GM19025 (cell line): ENCODE measurements at regions not wholly inside any gene's neighbourhood (a gene's known extent, or its start where the extent isn't known, plus 50 kb on each side); places are given as distances from the start of the nearest gene placed in this dataset.
"Not testable (repeated sequence)": the region's sequence is repeated elsewhere in the genome, so short reads cannot be mapped to it uniquely, and the experiment has no call there.

Source experiments
- ATAC-seq: cut with Tn5 transposase; IDR thresholded peaks from one replicate; pipeline ENCODE4 v1.9.1; 2021; ENCODE audit warnings: mild to moderate bottlenecking, low read depth, moderate library complexity; ENCODE audit not compliant: unreplicated experiment

DNA sequence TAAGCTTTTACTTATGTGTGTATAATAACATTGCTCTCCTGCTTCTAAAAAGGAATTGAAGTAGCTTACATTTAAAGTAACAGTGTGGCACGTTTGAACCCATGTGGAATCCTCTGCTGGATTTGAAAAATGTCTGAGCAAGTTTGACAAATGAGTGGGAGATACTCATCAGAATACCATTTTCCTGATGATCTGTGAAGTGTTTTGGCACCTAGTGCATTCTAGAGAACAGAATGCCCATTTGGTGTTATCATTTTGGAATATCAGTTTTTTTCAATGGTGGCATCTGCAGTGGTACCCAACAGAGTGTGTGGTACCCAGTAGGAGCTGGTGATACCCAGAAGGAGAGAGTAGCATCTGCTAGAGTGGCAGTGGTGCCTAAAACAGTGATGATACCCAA lies 471.1 kb downstream of the PLK2 start:
- ATAC-seq = no peak

DNA sequence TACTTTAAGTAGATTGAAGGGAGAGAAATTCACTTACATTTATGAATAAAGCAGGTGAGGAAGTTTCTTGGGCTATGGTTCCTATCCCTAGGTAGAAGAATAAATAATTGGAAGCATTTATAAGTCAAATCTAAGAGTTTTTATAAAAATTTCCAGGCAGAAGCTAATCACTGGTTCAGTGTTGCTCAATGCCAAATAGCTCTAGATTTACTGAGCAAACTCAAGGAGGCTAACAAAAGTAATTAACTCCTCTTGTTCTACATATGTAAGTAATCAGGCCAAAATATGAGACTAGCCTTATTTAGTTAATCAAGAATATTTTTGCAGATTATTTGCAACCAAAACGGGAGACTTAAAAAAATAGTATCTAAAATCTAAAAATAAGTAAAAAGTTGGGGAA lies 472.3 kb downstream of the PLK2 start:
- ATAC-seq = no peak

DNA sequence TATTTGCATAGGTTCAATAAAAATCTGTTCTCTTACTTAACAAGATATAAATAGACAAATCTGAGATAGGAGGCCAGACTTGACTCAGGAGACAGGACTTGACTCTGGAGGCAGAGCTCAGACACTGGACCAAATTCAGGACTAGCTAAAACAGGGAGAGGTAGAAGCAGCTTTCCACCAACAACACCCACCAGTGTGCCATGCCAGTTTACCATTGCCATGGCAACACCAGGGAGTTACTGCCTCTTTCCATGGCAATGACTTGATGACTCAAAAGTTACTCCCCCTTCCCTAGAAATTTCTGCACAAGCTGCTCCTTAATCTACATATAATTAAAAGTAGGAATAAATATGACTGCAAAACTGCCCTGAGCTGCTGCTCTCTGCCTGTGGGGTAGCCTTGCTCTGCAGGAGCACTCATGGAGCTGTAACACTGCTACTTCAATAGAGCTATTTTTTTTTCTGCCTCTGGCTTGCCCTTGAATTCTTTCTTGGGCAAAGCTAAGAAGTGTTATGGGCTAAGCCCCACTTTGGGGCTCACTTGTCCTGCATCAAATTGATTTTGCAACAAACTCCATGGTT lies 473.0 kb downstream of the PLK2 start:
- ATAC-seq = no peak

DNA sequence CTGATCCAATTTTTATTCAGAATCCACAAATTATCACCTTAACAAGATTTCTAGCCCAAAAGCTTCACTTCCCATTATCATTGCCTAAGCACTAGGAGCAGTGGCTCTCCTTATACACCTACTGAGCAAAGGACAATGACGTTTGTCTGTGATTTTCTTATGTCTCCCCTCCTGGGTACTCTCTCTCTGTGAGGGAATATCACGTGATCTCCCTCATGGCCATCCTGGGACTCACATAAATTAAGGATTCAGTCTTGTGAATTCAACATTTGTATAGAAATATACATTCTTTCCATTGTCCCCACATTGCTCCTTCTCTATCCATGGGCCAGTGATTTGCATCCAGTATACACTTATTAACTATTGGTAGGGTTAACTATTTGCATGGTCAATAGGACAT lies 476.5 kb downstream of the PLK2 start:
- ATAC-seq = no peak

DNA sequence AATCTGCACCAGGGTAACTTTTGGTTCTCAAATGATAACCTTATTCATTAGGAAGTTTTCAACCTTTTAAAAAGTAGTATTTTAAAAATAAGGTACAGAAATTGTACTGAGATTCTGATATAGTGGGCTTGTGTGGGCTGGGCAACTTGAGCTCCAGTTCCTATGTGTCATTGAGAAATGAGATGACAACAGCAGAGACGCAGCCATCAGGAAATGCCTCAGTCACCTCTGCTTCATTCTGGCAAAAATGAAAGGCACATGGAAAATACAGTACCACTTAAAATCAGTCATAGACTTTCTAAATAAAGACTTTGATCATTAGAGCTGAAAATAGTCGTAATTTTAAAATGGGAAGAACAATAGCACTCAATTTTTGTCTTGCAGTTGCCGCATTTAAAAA lies 480.2 kb downstream of the PLK2 start:
- no peak for ATAC-seq

DNA sequence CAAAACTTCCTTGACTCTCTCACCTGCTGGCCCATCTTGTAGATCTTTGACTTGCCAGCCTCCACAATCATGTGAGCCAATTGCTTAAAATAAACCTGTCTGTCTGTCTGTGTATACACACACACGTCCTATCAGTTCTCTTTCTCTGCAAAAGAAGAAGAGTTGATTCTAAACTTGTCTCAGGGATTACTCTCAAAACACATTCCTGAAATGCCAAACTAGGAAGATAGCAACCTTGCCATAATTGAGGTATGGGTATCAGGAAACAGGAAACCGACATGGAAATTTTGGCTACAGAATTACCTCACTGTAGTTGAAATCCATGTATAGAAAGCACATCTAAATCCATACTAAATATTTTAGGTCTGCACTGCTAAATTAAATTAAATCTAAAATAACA lies 483.4 kb downstream of the PLK2 start:
- no peak for ATAC-seq

DNA sequence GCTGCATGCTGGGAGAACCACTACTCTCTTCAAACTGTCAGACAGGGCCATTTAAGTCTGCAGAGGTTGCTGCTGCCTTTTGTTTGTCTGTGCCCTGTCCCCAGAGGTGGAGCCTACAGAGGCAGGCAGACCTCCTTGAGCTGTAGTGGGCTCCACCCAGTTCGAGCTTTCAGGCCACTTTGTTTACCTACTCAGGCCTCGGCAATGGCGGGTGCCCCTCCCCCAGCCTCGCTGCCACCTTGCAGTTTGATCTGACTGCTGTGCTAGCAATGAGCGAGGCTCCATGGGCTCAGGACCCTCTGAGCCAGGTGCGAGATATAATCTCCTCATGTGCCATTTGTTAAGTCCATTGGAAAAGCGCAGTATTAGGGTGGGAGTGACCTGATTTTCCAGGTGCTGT lies 487.8 kb downstream of the PLK2 start:
- not testable (repeated sequence) for ATAC-seq

DNA sequence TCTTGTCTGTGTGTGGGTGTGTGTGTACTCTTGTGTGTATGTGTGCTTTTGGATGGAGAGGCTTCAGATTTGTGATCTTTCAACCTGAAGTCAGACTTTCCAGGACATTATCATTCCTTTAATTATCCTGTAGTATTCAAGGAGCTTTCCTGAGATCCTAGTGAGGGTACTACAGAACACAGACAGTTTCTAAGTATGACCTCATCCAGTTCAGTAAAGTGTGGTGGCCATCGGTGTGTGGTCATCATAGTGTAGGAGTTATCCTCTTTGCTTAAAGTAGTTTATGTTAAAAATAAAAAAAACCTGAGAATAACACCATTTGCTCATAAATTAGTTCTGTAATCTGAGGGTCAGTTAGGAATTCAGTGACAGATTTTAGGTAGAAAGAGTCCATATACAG lies 478.0 kb upstream of the ACTBL2 start:
- ATAC-seq = no peak

DNA sequence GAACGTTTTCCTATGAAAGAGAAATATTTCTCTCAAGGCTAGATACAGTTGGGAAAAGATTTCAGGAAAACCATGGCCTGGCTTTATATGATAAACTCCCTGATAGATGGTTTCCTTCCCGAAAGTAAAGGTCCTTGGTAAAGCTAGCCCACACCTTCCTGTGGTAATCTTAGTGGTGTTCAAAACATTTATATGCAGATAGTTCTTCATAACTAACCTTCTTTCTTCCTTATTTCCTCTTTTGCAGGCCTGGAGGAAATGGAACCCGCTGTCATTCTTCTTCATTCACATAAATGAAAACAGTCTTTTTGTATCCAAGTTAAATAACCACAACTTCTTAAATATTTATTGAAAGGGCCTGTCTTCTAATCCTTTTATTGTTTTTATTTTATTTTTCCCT lies 474.0 kb upstream of the ACTBL2 start:
- no peak for ATAC-seq

DNA sequence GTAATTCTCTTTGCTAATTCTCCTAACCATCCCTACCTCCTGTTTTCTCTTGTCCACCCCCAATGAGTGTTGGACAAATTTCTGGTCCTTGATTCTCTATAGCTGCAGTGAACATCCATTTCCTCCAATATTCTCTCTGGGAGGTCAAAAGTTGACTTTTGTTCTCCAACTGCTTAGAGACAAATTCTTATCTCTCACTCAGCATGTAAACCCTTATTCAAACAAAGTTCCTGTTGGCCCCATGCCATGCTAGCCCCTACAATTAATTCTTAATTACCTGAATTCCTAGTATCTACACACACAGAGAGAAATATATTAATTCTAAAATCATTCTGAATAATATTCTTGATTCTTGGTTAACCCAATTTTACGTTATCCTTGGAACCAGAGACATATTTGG lies 472.9 kb upstream of the ACTBL2 start:
- ATAC-seq = no peak

DNA sequence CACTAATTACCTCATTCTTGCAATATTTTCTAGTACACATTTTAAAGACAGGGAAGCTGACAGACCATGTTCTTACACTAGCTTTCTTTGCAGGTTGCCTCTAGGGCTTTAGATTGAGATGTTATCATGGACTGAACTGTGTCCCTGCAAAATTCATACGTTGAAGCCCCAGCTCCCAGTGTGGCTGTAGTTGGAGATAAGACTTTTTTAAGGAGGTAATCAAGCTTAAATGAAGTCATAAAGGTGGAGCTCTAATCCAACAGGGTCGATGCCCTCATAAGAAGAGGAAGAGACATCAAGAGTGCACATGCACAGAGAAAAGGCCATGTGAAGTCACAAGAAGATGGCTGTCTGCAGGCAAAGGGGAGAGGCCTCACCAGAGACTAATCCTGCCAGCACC lies 471.2 kb upstream of the ACTBL2 start:
- no peak for ATAC-seq

DNA sequence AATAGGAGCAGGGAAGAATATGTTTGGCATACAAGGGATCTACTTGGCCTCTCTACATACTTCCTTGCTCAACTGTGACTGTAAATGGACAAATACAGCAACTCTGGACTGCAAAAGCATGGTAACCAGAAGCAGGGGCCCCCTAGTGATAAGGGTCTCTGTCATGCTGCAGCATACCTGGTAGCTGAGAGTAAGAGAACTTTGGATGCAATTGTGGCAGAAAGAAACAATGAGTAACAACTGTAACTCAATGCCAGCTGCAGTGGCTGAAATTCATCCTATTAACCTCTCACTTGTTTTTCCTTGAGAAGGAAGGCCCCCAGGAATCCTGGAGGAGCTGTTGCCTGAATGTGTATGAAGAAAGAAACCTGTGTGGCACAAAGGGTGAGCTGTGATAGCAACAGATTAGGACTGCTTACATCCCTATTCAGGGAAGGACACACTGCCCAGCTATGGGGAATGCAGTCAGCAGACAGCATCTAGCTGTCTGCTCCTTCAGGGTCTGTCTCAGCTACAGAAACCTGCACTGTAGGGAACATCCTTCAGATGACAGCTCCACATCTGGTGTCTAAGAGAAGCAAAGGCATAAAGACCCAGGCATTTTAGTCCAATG lies 468.1 kb upstream of the ACTBL2 start:
- no peak for ATAC-seq

DNA sequence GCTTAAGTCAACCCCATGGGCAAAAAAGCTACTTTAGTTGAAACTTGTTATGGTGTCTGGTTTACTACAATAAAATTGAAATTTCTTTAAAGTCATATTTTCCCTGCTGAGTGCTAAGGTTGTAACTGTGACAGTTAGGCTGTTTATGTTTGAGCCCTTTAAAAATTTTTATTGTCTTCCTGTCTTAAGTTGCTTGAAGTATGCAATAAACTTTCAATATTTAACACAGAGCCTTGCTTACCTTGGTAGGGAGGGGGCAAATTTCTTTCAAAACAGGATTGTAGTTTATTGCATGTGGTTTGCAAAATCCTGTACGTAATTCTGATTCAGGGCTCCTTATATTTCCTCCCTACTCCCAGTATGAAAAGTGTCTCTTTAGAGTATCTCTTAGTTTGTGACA lies 465.5 kb upstream of the ACTBL2 start:
- ATAC-seq = no peak

DNA sequence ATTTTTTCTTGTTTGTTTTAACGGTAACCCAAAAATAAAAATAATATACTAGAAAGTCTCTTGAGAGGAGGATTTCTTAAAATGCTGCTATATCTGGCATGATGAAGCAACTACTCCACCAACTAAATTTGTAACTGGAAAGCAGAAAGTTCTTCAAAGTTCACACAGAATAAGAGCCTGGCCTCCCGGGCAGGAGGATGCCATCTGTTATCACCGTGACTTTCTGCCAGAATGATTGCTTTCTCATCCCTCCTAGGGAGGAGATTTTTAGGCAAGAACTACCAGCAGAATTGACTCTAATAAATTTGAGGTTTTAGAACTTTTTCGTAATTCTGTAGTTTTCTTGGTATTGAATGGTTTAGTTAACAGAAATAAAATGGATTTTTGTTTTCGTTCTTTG lies 464.6 kb upstream of the ACTBL2 start:
- ATAC-seq = no peak

DNA sequence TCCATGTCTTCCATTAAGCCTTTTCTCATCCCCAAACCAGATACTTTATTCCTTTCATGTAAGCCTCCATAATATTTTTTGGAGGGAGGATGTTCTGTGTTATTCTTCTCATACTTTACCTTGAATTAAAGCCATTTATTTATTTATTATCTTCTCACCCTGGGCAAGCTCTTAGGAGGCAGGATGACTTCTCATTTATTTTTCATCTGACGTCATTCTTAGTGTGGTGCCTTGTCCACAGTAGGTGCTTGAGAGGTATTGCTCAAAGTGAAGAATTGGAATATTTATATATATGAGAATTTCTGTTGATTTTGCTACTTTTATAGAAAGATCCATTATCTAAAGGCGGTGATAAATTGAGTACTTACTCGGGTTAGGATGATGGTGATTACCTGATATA lies 458.3 kb upstream of the ACTBL2 start:
- no peak for ATAC-seq

DNA sequence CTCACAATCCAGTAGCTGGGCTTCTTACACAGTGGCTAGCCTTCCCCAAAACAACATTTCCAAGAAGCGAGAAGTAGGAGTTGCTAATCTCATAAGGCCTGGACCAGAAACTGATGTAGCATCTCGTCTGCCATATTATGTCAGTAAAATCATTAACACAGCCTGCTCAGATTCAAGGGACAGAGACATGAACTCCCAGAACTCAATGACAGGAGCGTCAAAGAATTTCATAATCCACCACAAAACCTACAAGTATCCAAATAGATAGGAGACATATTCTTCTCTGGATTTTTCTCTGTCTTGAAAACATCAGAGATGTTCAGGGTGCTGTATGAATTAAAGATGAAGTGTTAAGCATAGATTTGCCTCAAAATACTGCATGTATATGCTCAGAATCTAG lies 457.6 kb upstream of the ACTBL2 start:
- no peak for ATAC-seq

DNA sequence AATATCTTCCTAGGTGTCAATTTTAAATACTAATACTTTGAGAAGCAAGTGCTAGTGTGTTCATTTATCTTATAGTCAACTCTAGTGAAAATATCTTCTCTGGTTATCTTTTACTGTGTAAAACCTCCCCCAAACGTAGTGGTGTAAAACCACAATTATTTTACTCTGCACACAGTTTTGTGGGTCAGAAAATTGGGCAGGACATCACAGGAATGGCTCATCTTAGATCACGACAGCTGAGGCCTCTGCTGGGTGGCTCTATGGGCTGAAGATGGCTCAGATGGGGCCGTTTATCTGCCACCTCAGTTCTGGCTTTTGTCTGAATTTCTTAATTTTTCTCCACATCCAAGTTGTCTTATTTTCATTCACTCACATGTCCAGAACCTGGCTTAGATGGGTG lies 457.2 kb upstream of the ACTBL2 start:
- ATAC-seq = no peak

DNA sequence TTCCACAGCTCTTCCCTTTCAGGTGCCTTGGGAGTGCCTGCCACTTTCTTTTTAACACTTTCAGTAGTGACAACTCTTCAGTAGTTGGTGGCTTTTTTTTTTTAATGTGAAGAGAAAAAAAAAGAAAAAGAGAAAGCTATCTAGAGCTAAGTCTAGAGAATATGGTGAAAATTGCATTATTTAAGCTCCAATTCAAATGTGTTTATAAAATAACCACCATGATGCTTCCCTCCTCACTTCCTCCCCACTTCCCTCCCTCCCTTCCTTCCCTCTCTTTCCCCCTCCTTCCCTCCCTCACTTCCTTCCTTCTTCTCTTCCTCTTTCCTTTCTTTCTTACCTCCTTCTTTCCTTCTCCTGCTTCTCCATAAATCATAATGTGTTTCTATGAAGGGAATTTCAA lies 456.7 kb upstream of the ACTBL2 start:
- ATAC-seq = no peak

DNA sequence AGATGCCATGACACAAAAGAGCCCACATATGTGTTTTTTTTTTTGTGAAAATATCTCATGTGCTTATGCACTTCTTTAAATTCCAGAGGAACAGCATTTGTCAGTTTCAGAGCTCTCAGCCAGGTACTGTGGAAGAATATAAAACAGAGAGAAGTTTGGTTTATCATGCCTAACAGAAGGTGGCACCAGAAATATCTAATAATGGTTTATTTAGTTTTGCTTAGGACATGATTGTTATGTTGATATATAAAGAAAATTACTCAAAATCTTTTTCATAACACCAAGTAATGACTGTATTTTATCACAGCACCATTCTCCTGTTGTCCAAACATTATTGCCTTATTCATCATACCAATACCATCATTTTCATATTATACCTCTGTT lies 455.6 kb upstream of the ACTBL2 start:
- no peak for ATAC-seq

DNA sequence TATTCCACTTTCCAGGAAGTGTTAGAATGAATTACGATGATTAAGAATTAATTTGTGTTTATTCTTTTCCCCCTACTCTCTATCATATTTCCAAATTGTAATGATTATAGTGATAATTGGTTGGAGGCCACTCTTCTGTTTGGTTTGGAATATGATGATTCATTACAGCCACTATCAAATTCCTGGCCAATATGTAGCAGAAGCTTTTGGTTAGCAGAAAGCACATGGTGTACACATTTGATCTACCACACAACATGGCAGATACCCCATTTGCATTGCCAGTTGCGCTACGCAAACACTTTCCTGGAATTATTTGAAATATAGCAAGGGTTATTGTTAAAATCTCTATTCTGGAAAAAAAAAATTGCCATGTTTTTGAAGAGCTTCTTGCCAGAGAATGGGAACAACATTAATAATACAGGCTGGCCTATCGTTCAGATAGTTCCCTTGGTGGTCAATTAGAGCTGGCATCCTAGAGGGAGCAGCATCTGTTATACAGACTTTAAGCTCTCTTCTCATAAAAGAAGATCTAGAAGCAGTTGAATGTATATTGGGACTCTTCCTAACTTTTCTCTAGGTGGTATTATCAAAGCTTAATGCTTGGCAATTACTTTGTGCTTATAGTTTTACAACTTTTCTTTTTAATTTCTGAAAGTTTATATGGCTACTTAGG lies 455.0 kb upstream of the ACTBL2 start:
- no peak for ATAC-seq

DNA sequence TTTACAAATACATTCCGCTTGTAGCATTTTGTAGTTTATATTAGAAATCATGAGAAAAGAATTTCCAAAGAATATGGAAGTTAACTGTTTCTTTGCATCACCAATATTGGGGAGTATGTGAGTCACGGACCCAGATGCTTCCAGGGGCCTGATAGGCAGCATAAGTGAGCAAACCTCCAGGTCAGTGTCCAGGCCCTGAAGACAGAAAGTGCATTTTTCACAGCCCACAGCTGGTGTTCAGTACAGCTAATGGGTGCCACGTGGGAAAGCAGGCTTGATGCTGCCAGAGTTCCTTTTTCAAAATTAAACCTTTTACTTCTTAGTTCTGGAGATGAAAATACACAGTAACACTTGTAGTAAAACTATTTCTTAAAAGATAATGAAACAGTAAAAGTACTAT lies 454.4 kb upstream of the ACTBL2 start:
- no peak for ATAC-seq

DNA sequence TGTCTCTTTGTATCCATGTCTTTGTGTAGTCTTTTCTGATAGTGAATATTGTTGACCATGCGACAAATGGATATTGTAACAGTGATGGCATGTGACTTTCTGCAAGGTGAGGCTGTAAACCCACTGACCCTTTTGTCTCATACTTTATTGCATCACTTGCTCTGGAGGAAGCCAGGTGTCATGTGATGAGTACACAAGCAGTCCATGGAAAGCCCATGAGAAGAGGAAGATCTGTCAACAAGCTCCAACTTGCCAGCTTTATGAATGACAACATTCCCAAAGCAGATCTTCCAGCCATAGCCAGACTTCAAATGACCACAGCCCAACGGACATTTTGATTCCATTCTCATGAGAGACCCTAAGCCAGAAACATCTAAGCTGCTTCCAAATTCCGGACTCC lies 450.1 kb upstream of the ACTBL2 start:
- ATAC-seq = no peak
